ENCODE measurements at regions not wholly inside any gene's neighbourhood (a gene's known extent, or its start where the extent isn't known, plus 50 kb on each side); places are given as distances from the start of the nearest gene placed in this dataset.

GRCh38 chr14:58779376-58779775 lies 141.6 kb downstream of the DACT1 start:
- H3K4me3 ChIP-seq (ENCODE audit: low read depth, low read length), result no peak overlapping the region
- DNase-seq, result no peak
- no peaks in the 10 kb centered on the region for H3K4me1 ChIP-seq
- TF ChIP-seq CTCF (IDR thresholded peaks at IDR 0.05; ENCODE audit: low read depth, low read length), result no peak
- no peaks in the 10 kb centered on the region for H3K9me3 ChIP-seq
- H3K27me3 ChIP-seq, result no peaks in the 10 kb centered on the region
- no peaks in the 10 kb centered on the region for H3K36me3 ChIP-seq

GRCh38 chr14:58780185-58780584 lies 142.4 kb downstream of the DACT1 start:
- Histone ChIP-seq H3K4me1 (no peaks in the 10 kb centered on the region), H3K36me3 (no peaks in the 10 kb centered on the region), H3K9me3 (no peaks in the 10 kb centered on the region), H3K4me3 (ENCODE audit: low read depth, low read length) (no peak overlapping the region), H3K27me3 (no peaks in the 10 kb centered on the region)
- DNase-seq, result no peak
- TF ChIP-seq CTCF (IDR thresholded peaks at IDR 0.05; ENCODE audit: low read depth, low read length), result no peak

GRCh38 chr14:58780605-58781004 lies 142.8 kb downstream of the DACT1 start:
- no peaks in the 10 kb centered on the region for H3K27me3 ChIP-seq
- no peaks in the 10 kb centered on the region for H3K4me1 ChIP-seq
- H3K4me3 ChIP-seq (ENCODE audit: low read depth, low read length), result no peak overlapping the region
- no peak for TF ChIP-seq CTCF (IDR thresholded peaks at IDR 0.05; ENCODE audit: low read depth, low read length)
- DNase-seq, result no peak
- H3K9me3 ChIP-seq, result no peaks in the 10 kb centered on the region
- no peaks in the 10 kb centered on the region for H3K36me3 ChIP-seq

- Histone ChIP-seq H3K4me3 (ENCODE audit: low read depth, low read length) (no peak overlapping the region), H3K9me3 (no peaks in the 10 kb centered on the region), H3K36me3 (no peaks in the 10 kb centered on the region), H3K4me1 (no peaks in the 10 kb centered on the region), H3K27me3 (no peaks in the 10 kb centered on the region)
- TF ChIP-seq CTCF (IDR thresholded peaks at IDR 0.05; ENCODE audit: low read depth, low read length), result no peak
- DNase-seq, result no peak
Measured at GRCh38 chr14:58782011-58782410, 144.2 kb downstream of the DACT1 start.

- no peak for DNase-seq
- no peak overlapping the region for H3K4me3 ChIP-seq (ENCODE audit: low read depth, low read length)
- no peaks in the 10 kb centered on the region for H3K4me1 ChIP-seq
- H3K9me3 ChIP-seq, result no peaks in the 10 kb centered on the region
- TF ChIP-seq CTCF (IDR thresholded peaks at IDR 0.05; ENCODE audit: low read depth, low read length), result no peak
- no peaks in the 10 kb centered on the region for H3K36me3 ChIP-seq
- H3K27me3 ChIP-seq, result no peaks in the 10 kb centered on the region
Measured at GRCh38 chr14:58783792-58784511, 146.2 kb downstream of the DACT1 start.

- no peak for DNase-seq
- Histone ChIP-seq H3K4me1 (no peaks in the 10 kb centered on the region), H3K4me3 (ENCODE audit: low read depth, low read length) (no peak overlapping the region), H3K36me3 (no peaks in the 10 kb centered on the region), H3K9me3 (no peaks in the 10 kb centered on the region), H3K27me3 (no peaks in the 10 kb centered on the region)
- no peak for TF ChIP-seq CTCF (IDR thresholded peaks at IDR 0.05; ENCODE audit: low read depth, low read length)
Measured at GRCh38 chr14:58784931-58785330, 147.2 kb downstream of the DACT1 start.
